NCI-H1048 (cell line): ENCODE measurements at regions not wholly inside any gene's neighbourhood (a gene's known extent, or its start where the extent isn't known, plus 50 kb on each side); places are given as distances from the start of the nearest gene placed in this dataset.

Source experiments
- DNase-seq: peaks from one replicate; lab custom pipeline; 2025; lab: John Stamatoyannopoulos, UW

DNA sequence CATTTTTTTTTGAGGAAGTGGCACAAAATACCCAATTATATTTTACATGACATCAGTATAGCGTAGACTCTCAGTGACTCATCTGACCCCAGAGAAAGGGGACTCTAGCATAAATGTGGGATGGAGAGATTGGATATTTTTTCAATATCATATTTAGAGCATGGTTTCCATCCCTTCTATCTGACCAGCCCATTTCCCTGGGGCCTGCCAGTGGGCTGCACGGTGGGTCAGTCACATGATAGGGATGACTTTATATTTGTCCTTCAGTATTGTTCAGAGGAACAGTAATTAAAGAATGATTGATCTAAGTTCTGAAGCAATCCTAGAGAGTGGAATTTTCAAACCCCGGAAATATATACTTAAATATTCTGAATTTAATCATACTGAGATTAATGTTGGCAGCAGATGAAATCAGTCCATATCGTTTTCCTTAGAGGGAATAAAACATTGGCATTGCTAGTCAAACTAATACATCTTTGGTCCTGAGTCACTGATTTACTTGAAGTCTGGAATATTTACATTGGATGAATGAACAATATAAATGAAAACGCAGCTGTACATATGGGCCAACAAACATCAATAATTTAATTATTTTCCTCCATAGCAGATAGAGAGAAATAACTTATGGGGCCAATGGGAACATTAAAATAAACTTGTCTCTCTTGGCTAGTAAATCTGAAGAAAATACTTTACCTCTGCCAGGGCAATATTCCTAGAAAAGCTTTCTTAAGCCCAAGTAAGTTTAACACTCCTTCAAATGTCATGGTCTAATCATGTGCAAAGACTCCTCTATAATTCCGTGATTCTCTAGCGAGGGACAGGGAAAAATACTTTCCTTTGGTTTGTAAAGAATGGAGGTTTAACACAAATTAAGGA is 563.6 kb upstream of the PKDCC start:
- no peak for DNase-seq

GRCh38 chr2:41484858-41485234 is 563.0 kb upstream of the PKDCC start:
- DNase-seq, result no peak

DNA sequence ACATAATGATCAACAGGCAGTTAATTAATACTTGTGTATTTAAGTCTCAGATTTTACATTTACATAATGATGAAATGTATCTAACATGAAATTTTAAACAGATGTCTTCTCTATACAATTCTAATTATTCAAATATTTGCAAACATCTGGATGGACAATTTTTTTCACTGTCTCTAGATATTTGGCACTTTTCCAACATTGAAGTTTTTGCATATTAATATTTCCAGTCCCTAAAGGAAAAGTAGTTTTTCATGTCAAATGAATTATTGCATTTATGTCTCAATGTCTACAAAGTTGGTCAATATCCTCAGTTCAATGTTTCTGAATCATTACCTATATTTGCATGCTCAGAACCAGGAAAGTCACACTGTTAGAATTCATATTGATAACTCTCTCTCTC is 560.9 kb upstream of the PKDCC start:
- no peak for DNase-seq

GRCh38 chr2:41488888-41489287 is 558.9 kb upstream of the PKDCC start:
- DNase-seq, result no peak

DNA sequence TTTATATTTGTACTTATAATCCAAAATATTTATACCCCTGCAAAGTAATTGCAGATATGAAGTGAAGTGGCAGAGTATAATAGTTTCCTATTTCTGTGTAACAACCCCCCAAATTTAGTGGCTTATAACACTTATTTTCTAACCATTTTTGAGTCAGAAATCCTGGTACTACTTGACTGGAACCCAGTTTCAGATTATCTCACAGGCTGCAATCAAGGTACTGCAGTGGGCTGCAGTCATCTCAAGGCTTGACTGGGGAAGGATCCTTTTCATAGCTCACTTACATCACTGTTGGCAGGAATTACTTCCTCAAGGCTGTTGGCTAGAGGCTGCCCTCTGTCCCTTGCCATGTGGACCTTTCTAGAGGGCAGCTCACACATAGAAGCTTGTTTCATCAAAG is 558.2 kb upstream of the PKDCC start:
- DNase-seq, result no peak

GRCh38 chr2:41495050-41495449 is 552.8 kb upstream of the PKDCC start:
- no peak for DNase-seq

- no peak for DNase-seq
Observed at GRCh38 chr2:41496908-41497307, 550.9 kb upstream of the PKDCC start.

DNA sequence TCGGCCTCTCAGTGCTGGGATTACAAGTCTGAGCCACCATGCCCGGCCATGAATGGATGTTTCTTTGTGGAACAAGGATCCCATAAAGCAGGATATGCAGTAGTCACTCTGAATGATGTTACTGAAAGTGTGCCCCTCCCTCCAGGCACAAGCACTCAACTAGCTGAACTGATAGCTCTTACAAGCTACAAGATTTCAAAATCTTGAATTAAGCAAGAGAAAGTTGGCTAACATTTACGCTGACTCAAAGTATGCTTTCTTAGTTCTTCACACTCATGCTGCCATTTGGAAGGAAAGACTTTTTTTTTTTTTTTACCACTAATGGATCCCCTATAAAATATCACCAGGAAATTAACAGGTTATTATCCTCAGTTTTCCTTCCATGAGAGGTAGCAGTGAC is 549.0 kb upstream of the PKDCC start:
- DNase-seq, result no peak

- DNase-seq, result no peak
Observed at GRCh38 chr2:41500895-41501294, 546.9 kb upstream of the PKDCC start.

GRCh38 chr2:41502752-41503151 is 545.1 kb upstream of the PKDCC start:
- DNase-seq, result no peak

- no peak for DNase-seq
Observed at GRCh38 chr2:41504532-41504931, 543.3 kb upstream of the PKDCC start.

- no peak for DNase-seq
Observed at GRCh38 chr2:41510108-41510507, 537.7 kb upstream of the PKDCC start.

DNA sequence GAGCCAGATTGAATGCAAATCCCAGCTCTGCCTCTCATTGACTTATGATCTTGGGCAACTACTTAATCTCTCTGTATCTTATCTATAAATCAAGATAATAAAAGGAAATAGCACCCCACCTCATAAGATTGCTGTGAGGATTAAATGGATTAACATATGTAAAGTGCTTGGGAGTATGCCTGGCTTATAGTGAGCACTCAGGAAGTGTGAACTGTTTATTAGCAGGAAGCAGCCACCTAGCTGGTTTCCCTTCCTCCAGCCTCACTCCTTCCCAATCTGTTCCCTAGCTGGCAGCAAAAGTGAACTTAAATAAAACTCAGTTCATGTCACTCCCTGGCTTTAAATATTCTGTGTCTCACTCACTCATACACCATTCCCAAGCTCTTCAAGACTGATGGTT is 526.6 kb upstream of the PKDCC start:
- DNase-seq, result no peak

- no peak for DNase-seq
Observed at GRCh38 chr2:41527525-41528323, 520.1 kb upstream of the PKDCC start.

GRCh38 chr2:41535575-41535974 is 512.2 kb upstream of the PKDCC start:
- no peak for DNase-seq

DNA sequence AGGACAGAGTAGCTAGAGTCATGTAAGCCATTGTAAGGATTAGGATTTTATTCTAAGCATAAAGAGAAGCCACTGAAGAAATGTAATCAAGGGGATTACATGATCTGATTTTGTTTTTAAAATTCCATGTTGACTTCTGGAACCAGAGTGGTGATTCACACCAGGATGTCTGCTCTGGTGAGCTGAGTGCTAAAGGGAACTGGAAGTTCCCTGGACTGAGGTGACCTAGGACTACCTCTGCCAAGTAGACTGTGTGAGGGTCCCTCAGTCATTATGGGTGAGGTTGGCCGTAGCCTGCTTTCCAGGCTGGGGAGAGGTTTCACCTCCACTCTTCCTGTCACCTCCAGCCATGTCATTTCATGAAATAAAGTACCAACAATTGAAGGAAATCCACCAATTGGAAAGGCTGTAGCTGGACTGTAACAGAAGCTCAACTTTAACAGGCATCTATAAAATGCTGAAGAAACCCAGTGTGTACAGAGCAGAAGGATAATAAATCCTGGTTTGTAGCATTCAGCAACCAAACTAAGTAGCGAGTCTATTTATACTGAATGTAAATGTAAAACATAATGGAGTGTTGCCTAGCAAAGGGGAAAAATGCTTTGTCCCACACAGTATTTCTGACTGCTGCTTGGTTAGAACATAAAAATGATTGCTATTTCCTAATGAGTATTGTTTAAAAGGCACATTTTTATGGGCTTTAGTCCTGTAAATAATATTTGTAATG is 507.4 kb upstream of the PKDCC start:
- DNase-seq, result no peak

DNA sequence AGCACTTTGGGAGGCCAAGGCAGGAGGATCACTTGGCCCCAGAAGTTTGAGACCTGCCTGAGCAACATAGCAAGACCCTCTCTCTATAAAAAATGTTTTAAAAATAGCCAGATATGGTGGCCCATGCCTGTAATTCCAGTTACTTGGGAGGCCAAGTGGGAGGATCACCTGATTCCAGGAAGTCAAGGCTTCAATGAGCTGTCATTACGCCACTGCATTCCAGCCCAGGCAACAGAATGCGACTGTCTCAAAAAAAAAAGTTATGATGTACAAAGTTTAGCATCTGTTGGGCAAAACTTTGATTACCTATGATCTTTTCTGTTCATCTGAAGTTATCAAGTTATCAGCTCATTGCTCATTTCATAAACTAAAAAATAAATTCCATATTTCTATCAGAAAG is 504.1 kb upstream of the PKDCC start:
- DNase-seq, result no peak

DNA sequence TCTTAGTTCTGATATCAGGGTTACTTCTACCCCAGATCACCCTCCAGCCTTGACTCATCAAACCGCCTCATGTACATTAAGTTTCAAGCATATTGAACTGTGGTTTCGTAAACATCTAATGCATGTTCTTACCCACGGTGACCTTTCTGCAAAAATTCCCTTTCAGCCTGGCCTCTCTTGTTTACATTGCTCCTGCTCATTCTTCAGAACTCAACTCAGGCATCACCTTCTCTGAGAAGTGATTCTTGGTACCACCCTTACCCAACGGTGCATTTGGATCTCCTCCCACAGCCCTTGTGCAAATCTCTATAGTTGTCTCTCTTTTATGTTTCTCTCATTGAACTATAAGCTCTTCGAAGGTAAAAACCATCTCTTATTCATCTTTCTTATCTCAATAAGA is 503.1 kb upstream of the PKDCC start:
- no peak for DNase-seq

DNA sequence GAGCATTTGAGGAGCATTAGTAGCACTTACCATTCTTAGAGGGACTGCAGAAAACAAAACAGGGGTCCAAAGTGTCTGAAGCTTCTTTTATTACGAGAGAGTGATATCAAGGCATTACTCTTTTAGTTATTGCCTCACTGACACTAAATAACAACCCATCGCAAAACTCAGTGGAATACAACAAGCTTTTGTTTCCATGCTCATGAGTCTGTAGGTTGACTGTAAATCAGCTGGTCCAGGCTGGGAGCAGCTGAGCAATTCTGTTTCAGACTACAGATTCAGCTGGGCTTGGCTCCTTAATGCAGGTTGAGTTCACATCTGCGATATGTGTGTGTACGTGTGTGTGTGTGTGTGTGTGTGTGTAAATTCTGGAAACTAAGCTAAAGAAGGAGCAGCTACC is 501.8 kb upstream of the PKDCC start:
- no peak for DNase-seq

- no peak for DNase-seq
Observed at GRCh38 chr2:41568648-41569047, 479.2 kb upstream of the PKDCC start.

DNA sequence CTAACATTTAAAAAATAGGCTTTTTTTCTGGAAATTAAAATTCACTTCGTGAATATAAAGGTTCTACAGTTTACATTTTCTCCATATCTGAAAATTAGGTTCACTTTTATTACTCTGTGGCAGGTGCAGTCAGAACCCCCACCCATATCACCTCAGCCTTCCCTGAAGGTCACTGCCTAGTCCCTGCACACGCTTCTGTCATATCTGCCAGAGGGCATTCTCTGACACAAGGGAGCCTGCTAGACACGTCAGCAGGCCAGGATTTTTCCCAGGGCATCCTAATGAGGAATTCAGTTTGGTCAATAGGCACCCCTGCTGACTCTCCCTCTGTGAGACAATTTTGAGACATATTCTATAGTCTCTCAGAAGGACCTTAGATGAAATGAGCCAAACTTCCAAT is 475.7 kb upstream of the PKDCC start:
- DNase-seq, result no peak

- no peak for DNase-seq
Observed at GRCh38 chr2:41576423-41576822, 471.4 kb upstream of the PKDCC start.

DNA sequence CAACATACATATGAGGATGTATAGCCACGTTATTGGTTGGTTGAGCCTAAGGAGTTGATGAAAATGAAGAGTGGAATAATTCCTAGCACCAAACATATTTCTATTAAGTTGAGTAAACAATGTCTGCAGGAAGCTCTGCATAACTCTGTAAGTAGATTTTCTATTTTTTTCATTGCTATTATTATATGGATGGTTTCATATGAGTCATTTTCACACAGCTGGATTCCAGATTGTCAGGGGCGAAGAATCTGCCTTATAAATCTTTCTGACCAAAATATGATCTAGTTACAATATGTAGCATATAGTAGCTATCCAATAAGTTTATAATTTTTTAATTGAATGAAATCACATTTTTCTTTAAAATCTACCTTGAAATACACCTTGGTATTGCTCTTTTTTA is 468.0 kb upstream of the PKDCC start:
- DNase-seq, result no peak
